HepG2 (cell line): ENCODE measurements at regions not wholly inside any gene's neighbourhood (a gene's known extent, or its start where the extent isn't known, plus 50 kb on each side); places are given as distances from the start of the nearest gene placed in this dataset.

Experiments
- FOXP1 ChIP-seq, 2 experiments: fragments of 450-650 bp in 1 of 2; IDR thresholded peaks; 2 replicates each; pipeline ENCODE4 v1.6.1; 2017 to 2018; ENCODE audit warnings: antibody characterized with exemption in 1 of 2
- HMG20A ChIP-seq: IDR thresholded peaks from 2 replicates; pipeline ENCODE4 v1.6.1; 2016; ENCODE audit warnings: borderline replicate concordance
- HNF4G ChIP-seq, 2 experiments: sonication (generic) in 1 of 2; formaldehyde crosslinking in 1 of 2; IDR thresholded peaks; 2 replicates each; pipeline versions ENCODE4 v1.4.0 to v1.6.1; 2011 to 2020; ENCODE audit warnings: borderline replicate concordance in 2 of 2, low read depth in 2 of 2, mild to moderate bottlenecking in 2 of 2, low read length in 1 of 2, missing genetic modification reagents in 1 of 2, moderate library complexity in 1 of 2
- MED8 ChIP-seq: sonication (generic); formaldehyde crosslinking; IDR thresholded peaks from 2 replicates; pipeline ENCODE4 v1.8.1; 2023; ENCODE audit warnings: mild to moderate bottlenecking, missing genetic modification reagents; ENCODE audit not compliant: insufficient replicate concordance
- NBN ChIP-seq: fragments of 450-650 bp; conservative IDR thresholded peaks from 2 replicates; pipeline ENCODE4 v1.6.1; 2017
- NFKBIZ ChIP-seq: IDR thresholded peaks from 2 replicates; pipeline ENCODE4 v1.6.1; 2018; ENCODE audit warnings: missing genetic modification reagents, missing compliant biosample characterization
- PAF1 ChIP-seq: IDR thresholded peaks from 2 replicates; pipeline ENCODE4 v1.6.1; 2016; ENCODE audit warnings: missing genetic modification reagents, missing compliant biosample characterization
- POLR2A ChIP-seq, 2 experiments: IDR thresholded peaks; 2 replicates each; pipeline ENCODE4 v1.6.1; 2011; ENCODE audit warnings: low read depth in 2 of 2, low read length in 2 of 2, mild to moderate bottlenecking in 1 of 2, moderate library complexity in 1 of 2; ENCODE audit not compliant: insufficient read depth in 1 of 2
- RARG ChIP-seq: sonication (generic); formaldehyde crosslinking; IDR thresholded peaks from 2 replicates; pipeline ENCODE4 v1.4.0; 2020; ENCODE audit warnings: low read depth, mild to moderate bottlenecking, missing genetic modification reagents
- SMARCC2 ChIP-seq: fragments of 450-650 bp; IDR thresholded peaks from 2 replicates; pipeline ENCODE4 v1.6.1; 2017; ENCODE audit warnings: antibody characterized with exemption, mild to moderate bottlenecking
- SOX13 ChIP-seq, 3 experiments: fragments of 450-650 bp in 1 of 3; sonication (generic) in 1 of 3; formaldehyde crosslinking in 1 of 3; IDR thresholded peaks in 2 of 3; conservative IDR thresholded peaks in 1 of 3; 2 replicates each; pipeline versions ENCODE4 v1.5.0 to v1.6.1; 2016 to 2020; ENCODE audit warnings: antibody characterized with exemption in 1 of 3, mild to moderate bottlenecking in 1 of 3, missing compliant biosample characterization in 1 of 3, missing genetic modification reagents in 1 of 3, moderate library complexity in 1 of 3
- SP1 ChIP-seq, 2 experiments: fragments of 450-650 bp in 1 of 2; sonication (generic) in 1 of 2; formaldehyde crosslinking in 1 of 2; IDR thresholded peaks; 2 replicates each; pipeline versions ENCODE4 v1.4.0 to v1.6.1; 2016 to 2020; ENCODE audit warnings: missing genetic modification reagents in 1 of 2
- SRF ChIP-seq: IDR thresholded peaks from 2 replicates; pipeline ENCODE4 v1.6.1; 2011; ENCODE audit warnings: mild to moderate bottlenecking, low read depth, low read length, moderate library complexity
- SRSF9 ChIP-seq: fragments of 200-400 bp; formaldehyde crosslinking; IDR thresholded peaks from 2 replicates; pipeline ENCODE4 v1.6.1; 2018; ENCODE audit warnings: borderline replicate concordance, mild to moderate bottlenecking, low read depth, low read length; ENCODE audit not compliant: insufficient read depth, poor library complexity, severe bottlenecking
- SYNCRIP ChIP-seq: fragments of 200-400 bp; formaldehyde crosslinking; IDR thresholded peaks from 2 replicates; pipeline ENCODE4 v1.6.1; 2018; ENCODE audit warnings: mild to moderate bottlenecking, low read depth, low read length; ENCODE audit not compliant: insufficient read depth
- TFE3 ChIP-seq: IDR thresholded peaks from 2 replicates; pipeline ENCODE4 v1.6.1; 2016
- THAP11 ChIP-seq: IDR thresholded peaks from 2 replicates; pipeline ENCODE4 v1.6.1; 2016; ENCODE audit warnings: missing biosample characterization, missing genetic modification reagents
- TOPORS ChIP-seq: sonication (generic); formaldehyde crosslinking; IDR thresholded peaks from 2 replicates; pipeline ENCODE4 v1.8.0; 2023; ENCODE audit warnings: mild to moderate bottlenecking, missing genetic modification reagents
- ZFYVE20 ChIP-seq: sonication (generic); formaldehyde crosslinking; IDR thresholded peaks from 2 replicates; pipeline ENCODE4 v1.8.0; 2023; ENCODE audit warnings: low read depth, mild to moderate bottlenecking, moderate library complexity, missing genetic modification reagents, borderline replicate concordance
- ZNF20 ChIP-seq: sonication (generic); formaldehyde crosslinking; IDR thresholded peaks from 2 replicates; pipeline ENCODE4 v1.4.0; 2020; ENCODE audit warnings: mild to moderate bottlenecking, moderate library complexity, missing genetic modification reagents
- ZNF275 ChIP-seq: sonication (generic); formaldehyde crosslinking; IDR thresholded peaks from 2 replicates; pipeline ENCODE4 v1.8.0; 2022; ENCODE audit warnings: missing genetic modification reagents, mild to moderate bottlenecking, inconsistent platforms, borderline replicate concordance
- ZNF280B ChIP-seq: sonication (generic); formaldehyde crosslinking; IDR thresholded peaks from 2 replicates; pipeline ENCODE4 v1.5.0; 2020; ENCODE audit warnings: missing genetic modification reagents, mild to moderate bottlenecking, borderline replicate concordance
- ZNF446 ChIP-seq: sonication (generic); formaldehyde crosslinking; IDR thresholded peaks from 2 replicates; pipeline ENCODE4 v1.5.0; 2020; ENCODE audit warnings: mild to moderate bottlenecking, missing genetic modification reagents
- ZNF512B ChIP-seq: sonication (generic); formaldehyde crosslinking; IDR thresholded peaks from 2 replicates; pipeline ENCODE4 v1.5.1; 2020; ENCODE audit warnings: missing genetic modification reagents, mild to moderate bottlenecking, borderline replicate concordance

- no peak for TF ChIP-seq ZNF20
- TF ChIP-seq ZNF446 (CRISPR knock-in tag) = no peak
- no peak for TF ChIP-seq ZFYVE20 (CRISPR knock-in tag)
- no peak for TF ChIP-seq ZNF280B (CRISPR knock-in tag)
- peak; percentile 18; the same call in 1 of the 2 replicates for TF ChIP-seq HNF4G (IDR thresholded peaks at IDR 0.05; ENCODE audit: borderline replicate concordance, low read depth, low read length)
- peak; percentile 20; the same call in 1 of the 2 replicates for TF ChIP-seq HNF4G (CRISPR knock-in tag; IDR thresholded peaks at IDR 0.05; ENCODE audit: borderline replicate concordance, low read depth)
- TF ChIP-seq TOPORS = no peak
- no peak for TF ChIP-seq SOX13 (IDR thresholded peaks at IDR 0.05)
- TF ChIP-seq SOX13 (CRISPR knock-in tag; conservative IDR thresholded peaks at IDR 0.05 in 1 of 2, IDR thresholded peaks at IDR 0.05 in 1 of 2) = peak in 1 of 2 experiments; percentile 48; a peak in 1 of 4 replicates
- no peak for TF ChIP-seq SP1 (IDR thresholded peaks at IDR 0.05)
- TF ChIP-seq SP1 (CRISPR knock-in tag; IDR thresholded peaks at IDR 0.05) = no peak
- no peak for TF ChIP-seq MED8 (CRISPR knock-in tag)
- TF ChIP-seq ZNF275 = no peak
- no peak for TF ChIP-seq RARG (CRISPR knock-in tag)
- peak; percentile 59 for TF ChIP-seq THAP11 (CRISPR knock-in tag)
- no peak for TF ChIP-seq SRF
- no peak for TF ChIP-seq FOXP1 (IDR thresholded peaks at IDR 0.05)
- TF ChIP-seq FOXP1 (CRISPR knock-in tag; IDR thresholded peaks at IDR 0.05) = peak; percentile 85
- TF ChIP-seq NFKBIZ (CRISPR knock-in tag) = no peak
- no peak for TF ChIP-seq POLR2A (IDR thresholded peaks at IDR 0.05; ENCODE audit: insufficient read depth in 1 of 2, low read depth in 2 of 2, low read length in 2 of 2)
- TF ChIP-seq SRSF9 = no peak
- TF ChIP-seq PAF1 (CRISPR knock-in tag) = no peak
- no peak for TF ChIP-seq ZNF512B
- TF ChIP-seq TFE3 = peak; percentile 71
- peak; percentile 88; the same call in 1 of the 2 replicates for TF ChIP-seq HMG20A (CRISPR knock-in tag)
- no peak for TF ChIP-seq SYNCRIP
- TF ChIP-seq SMARCC2 = no peak
- no peak for TF ChIP-seq NBN
These were observed 60.7 kb upstream of the SHLD1 start (continued) for GRCh38 chr20:5689463-5689862.
